DND-41 (cell line): ENCODE measurements at regions not wholly inside any gene's neighbourhood (a gene's known extent, or its start where the extent isn't known, plus 50 kb on each side); places are given as distances from the start of the nearest gene placed in this dataset.

Experiments
- ATAC-seq: fragments of 200-7000 bp; cut with Tn5 transposase; 3 replicates; pipeline ENCODE4 v1.9.1; 2021; ENCODE audit warnings: low read depth; ENCODE audit not compliant: insufficient read depth
- DNase-seq: peaks from one replicate; pipeline ENCODE4 v3.0.0-alpha.2; 2020
- H2AFZ ChIP-seq: 2 replicates; pipeline ENCODE4 v1.6.0; 2012; ENCODE audit warnings: low read depth, low read length
- H3K27ac ChIP-seq: 2 replicates; pipeline ENCODE4 v1.5.1; 2012; ENCODE audit warnings: low read length, inconsistent platforms
- H3K27me3 ChIP-seq: fragments of 200-600 bp; sonication (generic); 2 replicates; pipeline ENCODE4 v1.6.0; 2012; ENCODE audit warnings: low read length, mild to moderate bottlenecking, inconsistent platforms; ENCODE audit not compliant: insufficient read depth, poor library complexity
- H3K36me3 ChIP-seq: 2 replicates; pipeline ENCODE4 v1.5.1; 2012; ENCODE audit warnings: low read length, inconsistent platforms; ENCODE audit not compliant: insufficient read depth
- H3K4me1 ChIP-seq: 2 replicates; pipeline ENCODE4 v1.5.1; 2012; ENCODE audit warnings: mild to moderate bottlenecking, low read length; ENCODE audit not compliant: insufficient read depth
- H3K4me2 ChIP-seq: 2 replicates; pipeline ENCODE4 v1.6.0; 2012; ENCODE audit warnings: mild to moderate bottlenecking, moderate library complexity, low read length, inconsistent platforms; ENCODE audit not compliant: insufficient read depth
- H3K4me3 ChIP-seq, 2 experiments: fragments of 200-600 bp in 1 of 2; shearing (Covaris generic) in 1 of 2; 2 replicates each; pipeline ENCODE4 v1.5.1; 2012 to 2016; ENCODE audit warnings: inconsistent platforms in 2 of 2, low read length in 2 of 2, mild to moderate bottlenecking in 2 of 2, low read depth in 1 of 2, moderate library complexity in 1 of 2
- H3K79me2 ChIP-seq: 2 replicates; pipeline ENCODE4 v1.6.0; 2012; ENCODE audit warnings: low read length, inconsistent platforms; ENCODE audit not compliant: insufficient read depth
- H3K9ac ChIP-seq: 2 replicates; pipeline ENCODE4 v1.6.0; 2012; ENCODE audit warnings: low read depth, mild to moderate bottlenecking, inconsistent platforms, low read length, moderate library complexity
- H3K9me3 ChIP-seq: 2 replicates; pipeline ENCODE4 v1.5.1; 2012; ENCODE audit warnings: low read length, moderate library complexity, mild to moderate bottlenecking, inconsistent platforms; ENCODE audit not compliant: insufficient read depth, severe bottlenecking
- H4K20me1 ChIP-seq: 2 replicates; pipeline ENCODE4 v1.6.0; 2012; ENCODE audit warnings: low read length; ENCODE audit not compliant: insufficient read depth
- EZH2 ChIP-seq: IDR thresholded peaks from 3 replicates; pipeline ENCODE4 v1.6.1; 2012; ENCODE audit warnings: borderline replicate concordance, low read depth, mild to moderate bottlenecking, moderate library complexity, low read length, inconsistent platforms; ENCODE audit not compliant: severe bottlenecking
- TF ChIP-seq, protein P1 (sequence below): IDR thresholded peaks from 2 replicates; pipeline ENCODE4 v1.5.1; 2012; ENCODE audit warnings: borderline replicate concordance, low read length, moderate library complexity, mild to moderate bottlenecking; ENCODE audit not compliant: poor library complexity, severe bottlenecking; ENCODE audit errors: extremely low read depth

DNA sequence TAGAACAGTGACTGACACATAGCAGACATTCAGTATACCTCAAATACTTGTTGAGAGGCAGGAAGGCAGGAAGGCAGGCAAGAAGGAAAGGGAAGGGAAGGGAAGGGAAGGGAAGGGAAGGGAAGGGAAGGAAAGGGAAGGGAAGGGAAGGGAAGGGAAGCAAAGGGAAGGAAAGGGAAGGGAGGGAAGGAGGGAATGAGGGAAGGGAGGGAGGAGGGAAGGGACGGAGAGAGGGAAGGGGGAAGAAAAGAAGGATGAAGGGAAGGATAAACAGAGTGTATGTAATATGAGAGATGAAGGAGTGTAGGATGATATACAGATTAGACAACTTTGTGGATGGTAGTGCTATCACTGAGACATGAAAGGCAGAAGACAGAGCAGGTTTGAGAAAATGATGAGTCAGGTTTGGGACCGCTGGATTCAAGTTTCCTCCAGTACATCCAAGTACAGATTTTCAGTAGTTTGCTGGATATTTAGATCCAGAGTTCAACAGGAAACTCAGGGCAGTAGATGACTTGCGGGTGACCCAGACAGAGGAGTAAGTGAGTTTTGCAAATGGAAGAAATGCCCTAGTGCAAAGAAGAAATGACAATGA, 85.9 kb downstream of the MAFB start:
- H3K79me2 ChIP-seq = no peaks in the 10 kb centered on the region
- peaks cover 5% of the 10 kb centered on the region for H3K9me3 ChIP-seq
- no peak overlapping the region for H2AFZ ChIP-seq
- TF ChIP-seq, protein P1, sequence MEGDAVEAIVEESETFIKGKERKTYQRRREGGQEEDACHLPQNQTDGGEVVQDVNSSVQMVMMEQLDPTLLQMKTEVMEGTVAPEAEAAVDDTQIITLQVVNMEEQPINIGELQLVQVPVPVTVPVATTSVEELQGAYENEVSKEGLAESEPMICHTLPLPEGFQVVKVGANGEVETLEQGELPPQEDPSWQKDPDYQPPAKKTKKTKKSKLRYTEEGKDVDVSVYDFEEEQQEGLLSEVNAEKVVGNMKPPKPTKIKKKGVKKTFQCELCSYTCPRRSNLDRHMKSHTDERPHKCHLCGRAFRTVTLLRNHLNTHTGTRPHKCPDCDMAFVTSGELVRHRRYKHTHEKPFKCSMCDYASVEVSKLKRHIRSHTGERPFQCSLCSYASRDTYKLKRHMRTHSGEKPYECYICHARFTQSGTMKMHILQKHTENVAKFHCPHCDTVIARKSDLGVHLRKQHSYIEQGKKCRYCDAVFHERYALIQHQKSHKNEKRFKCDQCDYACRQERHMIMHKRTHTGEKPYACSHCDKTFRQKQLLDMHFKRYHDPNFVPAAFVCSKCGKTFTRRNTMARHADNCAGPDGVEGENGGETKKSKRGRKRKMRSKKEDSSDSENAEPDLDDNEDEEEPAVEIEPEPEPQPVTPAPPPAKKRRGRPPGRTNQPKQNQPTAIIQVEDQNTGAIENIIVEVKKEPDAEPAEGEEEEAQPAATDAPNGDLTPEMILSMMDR = no peak
- no peak for TF ChIP-seq EZH2
- DNase-seq = no peak
- H3K4me1 ChIP-seq = no peaks in the 10 kb centered on the region
- ATAC-seq = no peak
- H4K20me1 ChIP-seq = no peaks in the 10 kb centered on the region
- H3K4me2 ChIP-seq = no peak overlapping the region
- peaks cover 9% of the 10 kb centered on the region for H3K27me3 ChIP-seq
- H3K36me3 ChIP-seq = no peaks in the 10 kb centered on the region
- no peak overlapping the region for H3K27ac ChIP-seq
- H3K9ac ChIP-seq = no peak overlapping the region
- no peak overlapping the region for H3K4me3 ChIP-seq

DNA sequence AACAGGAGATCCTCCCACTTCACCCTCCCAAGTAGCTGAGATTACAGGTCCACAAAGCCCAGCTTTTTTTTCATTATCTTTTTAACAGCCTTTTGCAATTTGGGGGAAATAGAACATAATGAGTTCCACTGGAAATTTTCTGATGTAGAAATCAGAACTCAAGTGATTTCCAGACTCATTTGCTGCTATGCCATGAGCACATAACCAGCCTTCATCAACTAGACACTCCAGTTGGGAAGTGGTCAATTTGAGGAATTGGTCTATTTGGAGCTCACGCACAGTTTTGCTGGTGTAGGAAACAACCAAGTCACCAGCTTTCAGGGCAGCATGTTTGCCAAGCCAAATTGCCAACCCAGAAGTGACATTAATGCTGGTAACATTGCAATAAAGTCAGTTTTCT, 86.7 kb downstream of the MAFB start:
- H4K20me1 ChIP-seq = no peaks in the 10 kb centered on the region
- ATAC-seq = no peak
- TF ChIP-seq EZH2 = no peak
- TF ChIP-seq, protein P1 = no peak

GRCh38 chr20:40600441-40601219, 88.4 kb downstream of the MAFB start:
- no peak for DNase-seq
- Histone ChIP-seq H3K4me2 (no peak overlapping the region), H3K9me3 (peaks cover 5% of the 10 kb centered on the region)

More for the DNA sequence above, 86.7 kb downstream of the MAFB start:
- Histone ChIP-seq H3K79me2 (no peaks in the 10 kb centered on the region), H3K4me2 (no peak overlapping the region), H3K4me3 (no peak overlapping the region), H2AFZ (no peak overlapping the region), H3K9ac (no peak overlapping the region), H3K9me3 (peaks cover 5% of the 10 kb centered on the region), H3K27me3 (peaks cover 4% of the 10 kb centered on the region), H3K36me3 (no peaks in the 10 kb centered on the region), H3K27ac (no peak overlapping the region), H3K4me1 (no peaks in the 10 kb centered on the region)
- no peak for DNase-seq

More at GRCh38 chr20:40600441-40601219, 88.4 kb downstream of the MAFB start:
- Histone ChIP-seq H3K4me3 (no peak overlapping the region), H4K20me1 (no peaks in the 10 kb centered on the region), H3K9ac (no peak overlapping the region), H3K27me3 (no peaks in the 10 kb centered on the region), H2AFZ (no peak overlapping the region), H3K27ac (no peak overlapping the region), H3K79me2 (no peaks in the 10 kb centered on the region), H3K36me3 (no peaks in the 10 kb centered on the region), H3K4me1 (no peaks in the 10 kb centered on the region)
- TF ChIP-seq, protein P1 = no peak
- TF ChIP-seq EZH2 = no peak
- no peak for ATAC-seq
